Gastrocnemius medialis (tissue), 4 donors: ENCODE measurements at regions not wholly inside any gene's neighbourhood (a gene's known extent, or its start where the extent isn't known, plus 50 kb on each side); places are given as distances from the start of the nearest gene placed in this dataset.

Source experiments
- POLR2A ChIP-seq, 2 donors: fragments of 450-650 bp; IDR thresholded peaks; one replicate each; pipeline ENCODE4 v1.6.1; 2017; ENCODE audit warnings: antibody characterized with exemption in 2 of 2, mild to moderate bottlenecking in 2 of 2, moderate library complexity in 2 of 2
- TF ChIP-seq, protein P1 (sequence below), 5 experiments: fragments of 450-650 bp in 3 of 5; fragments of 200-600 bp in 2 of 5; sonication (generic) in 2 of 5; IDR thresholded peaks in 4 of 5; conservative IDR thresholded peaks in 1 of 5; 1 replicate in 4 of 5; 2 replicates in 1 of 5; pipeline ENCODE4 v1.5.1; 2016 to 2019; ENCODE audit warnings: antibody characterized with exemption in 5 of 5, mild to moderate bottlenecking in 3 of 5, moderate library complexity in 3 of 5

DNA sequence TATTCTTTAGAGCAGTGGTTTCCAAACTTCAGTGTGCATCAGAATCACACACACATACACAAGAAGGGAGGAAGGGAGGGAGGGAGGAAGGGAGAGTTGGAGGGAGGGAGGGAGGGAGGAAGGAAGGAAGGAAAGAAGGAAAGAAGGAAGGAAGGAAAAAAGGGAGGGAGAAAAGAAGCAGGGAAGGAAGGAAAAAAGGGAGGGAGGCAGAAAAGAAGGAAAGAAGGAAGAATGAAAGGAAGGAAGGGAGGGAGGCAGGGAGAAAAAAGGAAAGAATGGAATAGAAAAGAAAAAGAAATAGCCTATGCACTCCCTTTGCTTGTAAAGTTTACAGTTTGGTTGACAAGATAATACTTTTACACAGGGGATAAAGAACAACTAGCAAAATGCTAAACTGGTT lies 96.3 kb upstream of the BCL11A start:
- TF ChIP-seq, protein P1, sequence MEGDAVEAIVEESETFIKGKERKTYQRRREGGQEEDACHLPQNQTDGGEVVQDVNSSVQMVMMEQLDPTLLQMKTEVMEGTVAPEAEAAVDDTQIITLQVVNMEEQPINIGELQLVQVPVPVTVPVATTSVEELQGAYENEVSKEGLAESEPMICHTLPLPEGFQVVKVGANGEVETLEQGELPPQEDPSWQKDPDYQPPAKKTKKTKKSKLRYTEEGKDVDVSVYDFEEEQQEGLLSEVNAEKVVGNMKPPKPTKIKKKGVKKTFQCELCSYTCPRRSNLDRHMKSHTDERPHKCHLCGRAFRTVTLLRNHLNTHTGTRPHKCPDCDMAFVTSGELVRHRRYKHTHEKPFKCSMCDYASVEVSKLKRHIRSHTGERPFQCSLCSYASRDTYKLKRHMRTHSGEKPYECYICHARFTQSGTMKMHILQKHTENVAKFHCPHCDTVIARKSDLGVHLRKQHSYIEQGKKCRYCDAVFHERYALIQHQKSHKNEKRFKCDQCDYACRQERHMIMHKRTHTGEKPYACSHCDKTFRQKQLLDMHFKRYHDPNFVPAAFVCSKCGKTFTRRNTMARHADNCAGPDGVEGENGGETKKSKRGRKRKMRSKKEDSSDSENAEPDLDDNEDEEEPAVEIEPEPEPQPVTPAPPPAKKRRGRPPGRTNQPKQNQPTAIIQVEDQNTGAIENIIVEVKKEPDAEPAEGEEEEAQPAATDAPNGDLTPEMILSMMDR (IDR thresholded peaks at IDR 0.05 in 4 of 5, conservative IDR thresholded peaks at IDR 0.05 in 1 of 5), result no peak
- TF ChIP-seq POLR2A (IDR thresholded peaks at IDR 0.05), result no peak
